ENCODE measurements at regions not wholly inside any gene's neighbourhood (a gene's known extent, or its start where the extent isn't known, plus 50 kb on each side); places are given as distances from the start of the nearest gene placed in this dataset.

DNA sequence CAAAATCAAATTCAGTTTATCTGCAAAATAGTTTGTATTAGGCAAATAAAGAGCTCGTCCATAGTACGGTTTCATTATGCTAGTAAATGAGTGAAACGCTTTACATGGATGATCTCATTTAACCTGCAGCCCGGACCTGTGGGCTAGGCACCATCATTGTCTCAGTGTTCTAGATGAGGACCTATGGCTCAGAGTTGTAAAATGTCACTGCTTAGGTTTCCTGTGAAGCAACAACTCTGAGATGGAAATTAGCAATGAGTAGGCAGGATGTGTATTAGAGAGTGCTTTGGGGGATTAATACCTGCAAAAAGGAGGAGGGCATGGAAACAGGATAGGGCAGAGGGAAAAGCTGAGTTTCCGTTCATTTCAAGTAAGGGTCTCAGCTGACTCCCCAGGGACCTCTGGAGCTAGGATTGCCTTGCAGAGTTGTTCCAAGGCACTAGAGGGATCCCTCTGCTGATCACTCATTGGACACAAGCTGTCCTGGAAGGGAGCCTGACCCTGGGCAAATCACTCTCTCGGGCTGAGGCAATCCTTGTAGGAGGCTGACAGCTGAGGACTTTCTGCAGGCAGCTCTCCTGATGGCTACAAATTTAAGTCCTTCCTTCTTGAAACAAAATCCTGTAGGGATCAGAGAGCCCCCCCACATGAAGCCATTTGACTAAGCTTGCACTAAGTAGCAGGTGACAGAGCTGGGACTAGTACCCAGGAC lies 58.8 kb upstream of the SIX2 start:
- 64 to 76% methylated on average over 6 of the region's 6 CpGs for WGBS, 2 donors
- Histone ChIP-seq H3K9me3 (no peaks in the 10 kb centered on the region), H3K4me1 (no peaks in the 10 kb centered on the region), H3K36me3 (replicated peaks in 1 of 2; ENCODE audit: insufficient read depth in 1 of 2, low read depth in 2 of 2) (no peaks in the 10 kb centered on the region), H3K4me3 (no peak overlapping the region), H3K27me3 (no peaks in the 10 kb centered on the region), H3K27ac (no peak overlapping the region)
- ATAC-seq, result no peak
- TF ChIP-seq, protein P1, sequence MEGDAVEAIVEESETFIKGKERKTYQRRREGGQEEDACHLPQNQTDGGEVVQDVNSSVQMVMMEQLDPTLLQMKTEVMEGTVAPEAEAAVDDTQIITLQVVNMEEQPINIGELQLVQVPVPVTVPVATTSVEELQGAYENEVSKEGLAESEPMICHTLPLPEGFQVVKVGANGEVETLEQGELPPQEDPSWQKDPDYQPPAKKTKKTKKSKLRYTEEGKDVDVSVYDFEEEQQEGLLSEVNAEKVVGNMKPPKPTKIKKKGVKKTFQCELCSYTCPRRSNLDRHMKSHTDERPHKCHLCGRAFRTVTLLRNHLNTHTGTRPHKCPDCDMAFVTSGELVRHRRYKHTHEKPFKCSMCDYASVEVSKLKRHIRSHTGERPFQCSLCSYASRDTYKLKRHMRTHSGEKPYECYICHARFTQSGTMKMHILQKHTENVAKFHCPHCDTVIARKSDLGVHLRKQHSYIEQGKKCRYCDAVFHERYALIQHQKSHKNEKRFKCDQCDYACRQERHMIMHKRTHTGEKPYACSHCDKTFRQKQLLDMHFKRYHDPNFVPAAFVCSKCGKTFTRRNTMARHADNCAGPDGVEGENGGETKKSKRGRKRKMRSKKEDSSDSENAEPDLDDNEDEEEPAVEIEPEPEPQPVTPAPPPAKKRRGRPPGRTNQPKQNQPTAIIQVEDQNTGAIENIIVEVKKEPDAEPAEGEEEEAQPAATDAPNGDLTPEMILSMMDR (IDR thresholded peaks at IDR 0.05), result no peak
- TF ChIP-seq POLR2A (IDR thresholded peaks at IDR 0.05), result no peak
- intact Hi-C loops (cut with DNase I), result no loop called here
- no peak for DNase-seq

All from body of pancreas (tissue), 4 donors.